IPS-18a (cell line): ENCODE measurements at regions not wholly inside any gene's neighbourhood (a gene's known extent, or its start where the extent isn't known, plus 50 kb on each side); places are given as distances from the start of the nearest gene placed in this dataset.
"Not testable (repeated sequence)": the region's sequence is repeated elsewhere in the genome, so short reads cannot be mapped to it uniquely, and the experiment has no call there.

Source experiments
- H3K27ac ChIP-seq: one replicate; pipeline ENCODE4 v1.5.1; 2013; ENCODE audit warnings: low read length
- H3K27me3 ChIP-seq: one replicate; pipeline ENCODE4 v1.6.1; 2013; ENCODE audit warnings: mild to moderate bottlenecking, low read length; ENCODE audit not compliant: control insufficient read depth, insufficient read depth
- H3K36me3 ChIP-seq: one replicate; pipeline ENCODE4 v1.6.1; 2013; ENCODE audit warnings: low read depth, low read length; ENCODE audit not compliant: control insufficient read depth
- H3K4me1 ChIP-seq: one replicate; pipeline ENCODE4 v1.6.1; 2013; ENCODE audit warnings: low read depth, low read length; ENCODE audit not compliant: control insufficient read depth
- H3K4me3 ChIP-seq: one replicate; pipeline ENCODE4 v1.5.1; 2013; ENCODE audit warnings: low read length
- H3K9ac ChIP-seq: one replicate; pipeline ENCODE4 v1.6.1; 2013; ENCODE audit warnings: mild to moderate bottlenecking, low read length, moderate library complexity
- H3K9me3 ChIP-seq: one replicate; pipeline ENCODE4 v1.6.1; 2013; ENCODE audit warnings: low read depth, low read length; ENCODE audit not compliant: control insufficient read depth

GRCh38 chr4:43163101-43163792, 270.7 kb downstream of the GRXCR1 start:
- Histone ChIP-seq H3K9ac (no peak overlapping the region), H3K36me3 (no peaks in the 10 kb centered on the region), H3K27ac (no peak overlapping the region), H3K9me3 (no peaks in the 10 kb centered on the region), H3K4me3 (no peak overlapping the region), H3K27me3 (no peaks in the 10 kb centered on the region), H3K4me1 (no peaks in the 10 kb centered on the region)

- Histone ChIP-seq H3K27ac (no peak overlapping the region), H3K4me1 (no peaks in the 10 kb centered on the region), H3K9ac (no peak overlapping the region), H3K4me3 (no peak overlapping the region), H3K27me3 (no peaks in the 10 kb centered on the region), H3K36me3 (no peaks in the 10 kb centered on the region), H3K9me3 (no peaks in the 10 kb centered on the region)
These were observed 297.2 kb downstream of the GRXCR1 start for GRCh38 chr4:43189741-43190140.

- not testable (repeated sequence) for H3K36me3 ChIP-seq, H3K4me3 ChIP-seq, H3K27ac ChIP-seq, H3K4me1 ChIP-seq, H3K9me3 ChIP-seq, H3K27me3 ChIP-seq, H3K9ac ChIP-seq
These were observed 320.1 kb downstream of the GRXCR1 start for GRCh38 chr4:43212576-43212975.

- no peak overlapping the region for H3K4me3 ChIP-seq
- no peaks in the 10 kb centered on the region for H3K36me3 ChIP-seq
- no peak overlapping the region for H3K9ac ChIP-seq
- H3K27me3 ChIP-seq: no peaks in the 10 kb centered on the region
- no peak overlapping the region for H3K27ac ChIP-seq
- H3K9me3 ChIP-seq: no peaks in the 10 kb centered on the region
- no peaks in the 10 kb centered on the region for H3K4me1 ChIP-seq
These were observed 331.3 kb downstream of the GRXCR1 start for GRCh38 chr4:43223820-43224219.

GRCh38 chr4:43224559-43224958, 332.0 kb downstream of the GRXCR1 start:
- H3K27me3 ChIP-seq: no peaks in the 10 kb centered on the region
- no peak overlapping the region for H3K4me3 ChIP-seq
- H3K4me1 ChIP-seq: no peaks in the 10 kb centered on the region
- no peaks in the 10 kb centered on the region for H3K9me3 ChIP-seq
- H3K36me3 ChIP-seq: no peaks in the 10 kb centered on the region
- H3K9ac ChIP-seq: no peak overlapping the region
- no peak overlapping the region for H3K27ac ChIP-seq

- Histone ChIP-seq H3K9me3 (no peaks in the 10 kb centered on the region), H3K9ac (no peak overlapping the region), H3K27ac (no peak overlapping the region), H3K4me1 (no peaks in the 10 kb centered on the region), H3K27me3 (no peaks in the 10 kb centered on the region), H3K36me3 (no peaks in the 10 kb centered on the region), H3K4me3 (no peak overlapping the region)
These were observed 340.8 kb downstream of the GRXCR1 start for GRCh38 chr4:43233321-43233720.

GRCh38 chr4:43234626-43235415, 342.3 kb downstream of the GRXCR1 start:
- Histone ChIP-seq H3K27ac (no peak overlapping the region), H3K9ac (no peak overlapping the region), H3K4me3 (no peak overlapping the region), H3K36me3 (no peaks in the 10 kb centered on the region), H3K9me3 (no peaks in the 10 kb centered on the region), H3K4me1 (no peaks in the 10 kb centered on the region), H3K27me3 (no peaks in the 10 kb centered on the region)

GRCh38 chr4:43238008-43238407, 345.5 kb downstream of the GRXCR1 start:
- no peaks in the 10 kb centered on the region for H3K9me3 ChIP-seq
- H3K4me3 ChIP-seq: no peak overlapping the region
- H3K36me3 ChIP-seq: no peaks in the 10 kb centered on the region
- H3K27me3 ChIP-seq: no peaks in the 10 kb centered on the region
- H3K27ac ChIP-seq: no peak overlapping the region
- H3K4me1 ChIP-seq: no peaks in the 10 kb centered on the region
- H3K9ac ChIP-seq: no peak overlapping the region

GRCh38 chr4:43238585-43238984, 346.1 kb downstream of the GRXCR1 start:
- no peak overlapping the region for H3K27ac ChIP-seq
- H3K27me3 ChIP-seq: no peaks in the 10 kb centered on the region
- H3K36me3 ChIP-seq: no peaks in the 10 kb centered on the region

GRCh38 chr4:43241104-43241503, 348.6 kb downstream of the GRXCR1 start:
- Histone ChIP-seq H3K36me3 (no peaks in the 10 kb centered on the region), H3K4me1 (no peaks in the 10 kb centered on the region), H3K27ac (no peak overlapping the region), H3K9ac (no peak overlapping the region), H3K4me3 (no peak overlapping the region), H3K27me3 (no peaks in the 10 kb centered on the region), H3K9me3 (no peaks in the 10 kb centered on the region)

More at GRCh38 chr4:43238585-43238984, 346.1 kb downstream of the GRXCR1 start:
- Histone ChIP-seq H3K4me3 (no peak overlapping the region), H3K9ac (no peak overlapping the region), H3K9me3 (no peaks in the 10 kb centered on the region), H3K4me1 (no peaks in the 10 kb centered on the region)

- Histone ChIP-seq H3K9me3 (no peaks in the 10 kb centered on the region), H3K4me3 (no peak overlapping the region), H3K27ac (no peak overlapping the region), H3K36me3 (no peaks in the 10 kb centered on the region), H3K27me3 (no peaks in the 10 kb centered on the region), H3K4me1 (no peaks in the 10 kb centered on the region), H3K9ac (no peak overlapping the region)
These were observed 350.1 kb downstream of the GRXCR1 start for GRCh38 chr4:43242606-43243005.
